ENCODE measurements at regions not wholly inside any gene's neighbourhood (a gene's known extent, or its start where the extent isn't known, plus 50 kb on each side); places are given as distances from the start of the nearest gene placed in this dataset.

- H3K9ac ChIP-seq (ENCODE audit: low read depth in 2 of 2, low read length in 2 of 2), result no peak overlapping the region
- H3K27me3 ChIP-seq, result no peaks in the 10 kb centered on the region
- H3K4me1 ChIP-seq, result no peaks in the 10 kb centered on the region
- no peaks in the 10 kb centered on the region for H3K36me3 ChIP-seq
- H3K27ac ChIP-seq, result peak overlapping the region; percentile 19
- no peak for DNase-seq
- H3K9me3 ChIP-seq, result no peaks in the 10 kb centered on the region
- intact Hi-C loops (cut with DNase I), result no loop called here
- H3K4me3 ChIP-seq, result no peak overlapping the region
- TF ChIP-seq CTCF (IDR thresholded peaks at IDR 0.05), result no peak
Measured at GRCh38 chr13:33537026-33537425, 251.5 kb upstream of the STARD13 start.

- Histone ChIP-seq H3K36me3 (no peaks in the 10 kb centered on the region), H3K27ac (peak overlapping the region; percentile 19), H3K27me3 (no peaks in the 10 kb centered on the region), H3K4me1 (no peaks in the 10 kb centered on the region), H3K9me3 (no peaks in the 10 kb centered on the region), H3K9ac (ENCODE audit: low read depth in 2 of 2, low read length in 2 of 2) (no peak overlapping the region), H3K4me3 (no peak overlapping the region)
- DNase-seq, result no peak
- TF ChIP-seq CTCF (IDR thresholded peaks at IDR 0.05), result no peak
- intact Hi-C loops (cut with DNase I), result no loop called here
Measured at GRCh38 chr13:33537676-33538075, 252.1 kb upstream of the STARD13 start.

GRCh38 chr13:33541456-33541855, 255.9 kb upstream of the STARD13 start:
- Histone ChIP-seq H3K4me3 (no peak overlapping the region), H3K9ac (ENCODE audit: low read depth in 2 of 2, low read length in 2 of 2) (peak overlapping the region in 1 of 2 donors; percentile 85), H3K27ac (peak overlapping the region; percentile 95), H3K27me3 (no peaks in the 10 kb centered on the region), H3K4me1 (peaks cover 9% of the 10 kb centered on the region), H3K9me3 (no peaks in the 10 kb centered on the region), H3K36me3 (no peaks in the 10 kb centered on the region)
- intact Hi-C loops (cut with DNase I), result loop anchor here (5.0 kb wide), 1 partner anchor 954 kb away; the partner anchor contains the start of gene PDS5B
- no peak for TF ChIP-seq CTCF (IDR thresholded peaks at IDR 0.05)
- DNase-seq, result no peak

GRCh38 chr13:33541962-33542308, 256.4 kb upstream of the STARD13 start:
- Histone ChIP-seq H3K36me3 (no peaks in the 10 kb centered on the region), H3K9me3 (no peaks in the 10 kb centered on the region), H3K9ac (ENCODE audit: low read depth in 2 of 2, low read length in 2 of 2) (peak overlapping the region; percentile 64 to 85), H3K27ac (peak overlapping the region; percentile 95), H3K4me3 (peak overlapping the region; percentile 24), H3K4me1 (peaks cover 9% of the 10 kb centered on the region), H3K27me3 (no peaks in the 10 kb centered on the region)
- DNase-seq, result no peak
- TF ChIP-seq CTCF (IDR thresholded peaks at IDR 0.05), result no peak
- intact Hi-C loops (cut with DNase I), result loop anchor here (5.0 kb wide), 1 partner anchor 955 kb away; the partner anchor contains the start of gene PDS5B

- Histone ChIP-seq H3K9me3 (no peaks in the 10 kb centered on the region), H3K27me3 (no peaks in the 10 kb centered on the region), H3K4me3 (peak overlapping the region; percentile 24), H3K27ac (peak overlapping the region; percentile 95), H3K36me3 (no peaks in the 10 kb centered on the region), H3K4me1 (peaks cover 9% of the 10 kb centered on the region), H3K9ac (ENCODE audit: low read depth in 2 of 2, low read length in 2 of 2) (peak overlapping the region; percentile 67 to 85)
- DNase-seq, result peak; percentile 98
- peak; percentile 60 for TF ChIP-seq CTCF (IDR thresholded peaks at IDR 0.05)
- intact Hi-C loops (cut with DNase I), result loop anchor here (5.0 kb wide), 1 partner anchor 955 kb away; the partner anchor contains the start of gene PDS5B
Measured at GRCh38 chr13:33542309-33543088, 256.9 kb upstream of the STARD13 start.
